Thyroid gland (tissue), 4 donors: ENCODE measurements at regions not wholly inside any gene's neighbourhood (a gene's known extent, or its start where the extent isn't known, plus 50 kb on each side); places are given as distances from the start of the nearest gene placed in this dataset.

Experiments used
- DNase-seq, 2 donors: peaks; one replicate each; pipeline ENCODE4 v3.0.0-alpha.2; 2019
- H3K27ac ChIP-seq, 3 donors: fragments of 200-600 bp; sonication (generic); 1 replicate in 2 of 3; 2 replicates in 1 of 3; pipeline ENCODE4 v1.5.1; 2016 to 2019; ENCODE audit warnings: mild to moderate bottlenecking in 1 of 3, moderate library complexity in 1 of 3
- H3K27me3 ChIP-seq: fragments of 200-600 bp; sonication (generic); one replicate; pipeline ENCODE4 v1.5.1; 2019
- H3K36me3 ChIP-seq, 2 donors: fragments of 200-600 bp; sonication (generic); one replicate each; pipeline ENCODE4 v1.5.1; 2016 to 2019
- H3K4me1 ChIP-seq, 2 donors: fragments of 200-600 bp; sonication (generic); one replicate each; pipeline ENCODE4 v1.5.1; 2017 to 2019
- H3K4me3 ChIP-seq, 3 donors: fragments of 200-600 bp; sonication (generic); replicated peaks in 1 of 3; 1 replicate in 2 of 3; 2 replicates in 1 of 3; pipeline ENCODE4 v1.5.1; 2016; ENCODE audit warnings: mild to moderate bottlenecking in 1 of 3
- H3K9me3 ChIP-seq: fragments of 200-600 bp; sonication (generic); one replicate; pipeline ENCODE4 v1.5.1; 2017
- CTCF ChIP-seq, 6 experiments: fragments of 200-600 bp in 3 of 6; fragments of 450-650 bp in 3 of 6; sonication (generic) in 3 of 6; IDR thresholded peaks; one replicate each; pipeline ENCODE4 v1.5.1; 2016 to 2019; ENCODE audit warnings: antibody characterized with exemption in 6 of 6, mild to moderate bottlenecking in 2 of 6, inconsistent platforms in 1 of 6, moderate library complexity in 1 of 6
- POLR2A ChIP-seq, 2 donors: fragments of 450-650 bp; IDR thresholded peaks; one replicate each; pipeline ENCODE4 v1.6.1; 2017; ENCODE audit warnings: antibody characterized with exemption in 2 of 2, mild to moderate bottlenecking in 2 of 2, moderate library complexity in 1 of 2
- WGBS, 2 donors: methylation state at CpG; one replicate each; pipeline ENCODE4 v1.1.5; 2017; 5-methylcytosine and 5-hydroxymethylcytosine counted together
- intact Hi-C: fragments of 100-400 bp; cut with DNase I; formaldehyde crosslinking; loops from one replicate; pipeline ENCODE4 v1.15.1; 2023

GRCh38 chr5:26231316-26231715 lies 807.1 kb downstream of the CDH9 start:
- no peak overlapping the region for H3K4me3 ChIP-seq
- H3K9me3 ChIP-seq: no peaks in the 10 kb centered on the region
- no peak for DNase-seq
- H3K36me3 ChIP-seq: no peaks in the 10 kb centered on the region
- no peak overlapping the region for H3K27ac ChIP-seq
- TF ChIP-seq POLR2A (IDR thresholded peaks at IDR 0.05): no peak
- no peak for TF ChIP-seq CTCF (IDR thresholded peaks at IDR 0.05)
- intact Hi-C loops: no loop called here
- 86 to 92% methylated on average over 8 to 9 of the region's 9 CpGs for WGBS, 2 donors
- no peaks in the 10 kb centered on the region for H3K4me1 ChIP-seq
- no peaks in the 10 kb centered on the region for H3K27me3 ChIP-seq

- no peak for DNase-seq
- H3K27ac ChIP-seq: no peak overlapping the region
- no peak overlapping the region for H3K4me3 ChIP-seq
- intact Hi-C loops: no loop called here
- 91 to 93% methylated on average over 7 to 8 of the region's 8 CpGs for WGBS, 2 donors
- H3K9me3 ChIP-seq: no peaks in the 10 kb centered on the region
- H3K4me1 ChIP-seq: no peaks in the 10 kb centered on the region
- no peaks in the 10 kb centered on the region for H3K27me3 ChIP-seq
- no peaks in the 10 kb centered on the region for H3K36me3 ChIP-seq
- TF ChIP-seq CTCF (IDR thresholded peaks at IDR 0.05): no peak
- no peak for TF ChIP-seq POLR2A (IDR thresholded peaks at IDR 0.05)
Observed at GRCh38 chr5:26229848-26230247, 808.5 kb downstream of the CDH9 start.

GRCh38 chr5:26227245-26227644 lies 811.1 kb downstream of the CDH9 start:
- Histone ChIP-seq H3K36me3 (no peaks in the 10 kb centered on the region), H3K27me3 (no peaks in the 10 kb centered on the region), H3K27ac (no peak overlapping the region), H3K4me3 (no peak overlapping the region), H3K4me1 (no peaks in the 10 kb centered on the region), H3K9me3 (no peaks in the 10 kb centered on the region)
- 79 to 91% methylated on average over 6 of the region's 6 CpGs for WGBS, 2 donors
- intact Hi-C loops: no loop called here
- DNase-seq: no peak
- TF ChIP-seq POLR2A (IDR thresholded peaks at IDR 0.05) (no peak), CTCF (IDR thresholded peaks at IDR 0.05) (no peak)

GRCh38 chr5:26205121-26205520 lies 833.3 kb downstream of the CDH9 start:
- no peak for TF ChIP-seq CTCF (IDR thresholded peaks at IDR 0.05)
- TF ChIP-seq POLR2A (IDR thresholded peaks at IDR 0.05): no peak
- no peaks in the 10 kb centered on the region for H3K9me3 ChIP-seq
- DNase-seq: no peak
- intact Hi-C loops: no loop called here
- H3K36me3 ChIP-seq: no peaks in the 10 kb centered on the region
- no peak overlapping the region for H3K4me3 ChIP-seq
- no peak overlapping the region for H3K27ac ChIP-seq
- WGBS, 2 donors: 82 to 91% methylated on average over 2 of the region's 2 CpGs
- no peaks in the 10 kb centered on the region for H3K4me1 ChIP-seq
- no peaks in the 10 kb centered on the region for H3K27me3 ChIP-seq

GRCh38 chr5:26193626-26194025 lies 844.8 kb downstream of the CDH9 start:
- no peaks in the 10 kb centered on the region for H3K4me1 ChIP-seq
- no peak for DNase-seq
- no peaks in the 10 kb centered on the region for H3K27me3 ChIP-seq
- TF ChIP-seq POLR2A (IDR thresholded peaks at IDR 0.05): no peak
- TF ChIP-seq CTCF (IDR thresholded peaks at IDR 0.05): no peak
- H3K9me3 ChIP-seq: no peaks in the 10 kb centered on the region
- H3K27ac ChIP-seq: no peak overlapping the region
- H3K4me3 ChIP-seq: no peak overlapping the region
- H3K36me3 ChIP-seq: no peaks in the 10 kb centered on the region
- 68 to 76% methylated on average over 5 of the region's 5 CpGs for WGBS, 2 donors
- intact Hi-C loops: no loop called here
